Naive thymus-derived CD8-positive, alpha-beta T cell (primary cell): ENCODE measurements at regions not wholly inside any gene's neighbourhood (a gene's known extent, or its start where the extent isn't known, plus 50 kb on each side); places are given as distances from the start of the nearest gene placed in this dataset.
A peak's percentile ranks its signal among the peaks of the same experiment; 100 is the strongest.

Source experiments
- ATAC-seq, 2 donors: fragments of 150-1000 bp; cut with Tn5 transposase in 1 of 2; sonication (Bioruptor Pico), chemical (Tn5 transposase) in 1 of 2; 1 replicate in 1 of 2; 2 replicates in 1 of 2; pipeline ENCODE4 v1.10.0; 2021; ENCODE audit warnings: mild to moderate bottlenecking in 2 of 2, moderate library complexity in 2 of 2
- POLR2A ChIA-PET: fragments of 350-600 bp; sonication (Branson Sonifier 250); formaldehyde crosslinking; loops from one replicate; lab custom pipeline; 2021; ENCODE audit warnings: antibody characterized with exemption; lab: Charles Lee
- DNase-seq, 10 donors: peaks; one replicate each; pipeline versions ENCODE4 v3.0.0 to v3.0.0-alpha.2; 2020 to 2022
- H3K27ac Mint-ChIP-seq, 10 donors: one replicate each; pipeline ENCODE4 v1.8.0; 2020 to 2022; ENCODE audit warnings: mild to moderate bottlenecking in 10 of 10, mixed read lengths in 10 of 10, moderate library complexity in 4 of 10, inconsistent platforms in 1 of 10
- H3K27me3 Mint-ChIP-seq, 5 donors: one replicate each; pipeline ENCODE4 v1.8.0; 2021 to 2022; ENCODE audit warnings: mixed read lengths in 5 of 5
- H3K36me3 Mint-ChIP-seq, 3 donors: one replicate each; pipeline ENCODE4 v1.8.0; 2020 to 2022; ENCODE audit warnings: mixed read lengths in 3 of 3, mild to moderate bottlenecking in 2 of 3, inconsistent platforms in 1 of 3
- H3K4me1 Mint-ChIP-seq, 4 donors: one replicate each; pipeline ENCODE4 v1.8.0; 2021 to 2022; ENCODE audit warnings: mixed read lengths in 4 of 4
- H3K4me3 Mint-ChIP-seq, 10 donors: one replicate each; pipeline ENCODE4 v1.8.0; 2020 to 2022; ENCODE audit warnings: mild to moderate bottlenecking in 10 of 10, mixed read lengths in 10 of 10, moderate library complexity in 6 of 10, inconsistent platforms in 1 of 10
- H3K9me3 Mint-ChIP-seq, 9 donors: one replicate each; pipeline ENCODE4 v1.8.0; 2020 to 2022; ENCODE audit warnings: mixed read lengths in 9 of 9, mild to moderate bottlenecking in 3 of 9, inconsistent platforms in 1 of 9, moderate library complexity in 1 of 9

- no peak for DNase-seq
- peaks cover 0 to 30% (median 15%) of the 10 kb centered on the region in 4 donors for H3K4me1 Mint-ChIP-seq
- H3K27ac Mint-ChIP-seq = peak overlapping the region in 4 of 10 donors; percentile 43 to 83 (median 56)
- no peak overlapping the region for H3K4me3 Mint-ChIP-seq
- POLR2A ChIA-PET = interaction anchor here (0.6 kb wide), 1 partner anchor 194 kb away, joined by 6 read pairs; no protein-coding TSS in a partner anchor
- no peak for ATAC-seq
- H3K27me3 Mint-ChIP-seq = no peaks in the 10 kb centered on the region
- no peaks in the 10 kb centered on the region for H3K9me3 Mint-ChIP-seq
- peaks cover 0 to 38% (median 3%) of the 10 kb centered on the region in 3 donors for H3K36me3 Mint-ChIP-seq
These were observed 125.8 kb downstream of the NCOR2 start for GRCh38 chr12:124441443-124442194.

GRCh38 chr12:124440841-124441381, 126.5 kb downstream of the NCOR2 start:
- POLR2A ChIA-PET = interaction anchor here (0.6 kb wide), 1 partner anchor 194 kb away, joined by 6 read pairs; no protein-coding TSS in a partner anchor
- Mint-ChIP-seq H3K4me1 (peaks cover 0 to 25% (median 16%) of the 10 kb centered on the region in 4 donors), H3K27me3 (no peaks in the 10 kb centered on the region)

GRCh38 chr12:124440031-124440626, 127.3 kb downstream of the NCOR2 start:
- ATAC-seq (no peak), DNase-seq (no peak)
- Mint-ChIP-seq H3K4me1 (peaks cover 0 to 23% (median 18%) of the 10 kb centered on the region in 4 donors), H3K27me3 (no peaks in the 10 kb centered on the region), H3K4me3 (no peak overlapping the region), H3K27ac (peak overlapping the region in 5 of 10 donors; percentile 32 to 68 (median 45)), H3K9me3 (no peaks in the 10 kb centered on the region), H3K36me3 (peaks cover 0 to 43% (median 3%) of the 10 kb centered on the region in 3 donors)
- POLR2A ChIA-PET = no interaction called here

More at GRCh38 chr12:124440841-124441381, 126.5 kb downstream of the NCOR2 start:
- Mint-ChIP-seq H3K36me3 (peaks cover 0 to 41% (median 3%) of the 10 kb centered on the region in 3 donors), H3K4me3 (no peak overlapping the region), H3K27ac (peak overlapping the region in 5 of 10 donors; percentile 45 to 69 (median 65)), H3K9me3 (no peaks in the 10 kb centered on the region)
- DNase-seq = no peak
- no peak for ATAC-seq

GRCh38 chr12:124438437-124439056, 128.9 kb downstream of the NCOR2 start:
- no peak for ATAC-seq
- H3K4me3 Mint-ChIP-seq = no peak overlapping the region
- POLR2A ChIA-PET = no interaction called here
- H3K36me3 Mint-ChIP-seq = peaks cover 0 to 34% (median 3%) of the 10 kb centered on the region in 3 donors
- DNase-seq = no peak
- H3K4me1 Mint-ChIP-seq = peaks cover 0 to 15% (median 9%) of the 10 kb centered on the region in 4 donors
- peak overlapping the region in 3 of 10 donors; percentile 12 to 46 (median 41) for H3K27ac Mint-ChIP-seq
- H3K27me3 Mint-ChIP-seq = no peaks in the 10 kb centered on the region
- H3K9me3 Mint-ChIP-seq = no peaks in the 10 kb centered on the region

- peak overlapping the region in 8 of 10 donors; percentile 12 to 87 (median 46) for H3K27ac Mint-ChIP-seq
- H3K9me3 Mint-ChIP-seq = no peaks in the 10 kb centered on the region
- no peak overlapping the region for H3K4me3 Mint-ChIP-seq
- no peak for ATAC-seq
- H3K36me3 Mint-ChIP-seq = peaks cover 0 to 32% (median 3%) of the 10 kb centered on the region in 3 donors
- H3K27me3 Mint-ChIP-seq = no peaks in the 10 kb centered on the region
- DNase-seq = no peak
- POLR2A ChIA-PET = no interaction called here
- peaks cover 0 to 15% (median 9%) of the 10 kb centered on the region in 4 donors for H3K4me1 Mint-ChIP-seq
These were observed 129.6 kb downstream of the NCOR2 start for GRCh38 chr12:124437617-124438436.

- POLR2A ChIA-PET = no interaction called here
- Mint-ChIP-seq H3K4me3 (no peak overlapping the region), H3K9me3 (no peaks in the 10 kb centered on the region), H3K27ac (peak overlapping the region in 1 of 10 donors; percentile 55), H3K36me3 (peaks cover 0 to 25% (median 0%) of the 10 kb centered on the region in 3 donors), H3K4me1 (peaks cover 5 to 9% (median 8%) of the 10 kb centered on the region in 4 donors), H3K27me3 (no peaks in the 10 kb centered on the region)
- ATAC-seq (no peak), DNase-seq (no peak)
These were observed 130.3 kb downstream of the NCOR2 start for GRCh38 chr12:124437121-124437520.

GRCh38 chr12:124436366-124436765, 131.0 kb downstream of the NCOR2 start:
- POLR2A ChIA-PET = no interaction called here
- Mint-ChIP-seq H3K4me3 (no peak overlapping the region), H3K4me1 (peaks cover 9 to 14% (median 11%) of the 10 kb centered on the region in 4 donors), H3K27ac (peak overlapping the region in 4 of 10 donors; percentile 11 to 66 (median 38)), H3K9me3 (no peaks in the 10 kb centered on the region), H3K27me3 (no peaks in the 10 kb centered on the region), H3K36me3 (peaks cover 0 to 21% (median 0%) of the 10 kb centered on the region in 3 donors)
- no peak for DNase-seq
- no peak for ATAC-seq

- DNase-seq (no peak), ATAC-seq (no peak)
- Mint-ChIP-seq H3K9me3 (no peaks in the 10 kb centered on the region), H3K27me3 (no peaks in the 10 kb centered on the region), H3K27ac (peak overlapping the region in 3 of 10 donors; percentile 66 to 79 (median 76)), H3K36me3 (peaks cover 0 to 22% (median 0%) of the 10 kb centered on the region in 3 donors), H3K4me1 (peaks cover 9 to 17% (median 13%) of the 10 kb centered on the region in 4 donors), H3K4me3 (no peak overlapping the region)
- POLR2A ChIA-PET = no interaction called here
These were observed 131.5 kb downstream of the NCOR2 start for GRCh38 chr12:124435806-124436345.

GRCh38 chr12:124434951-124435805, 132.2 kb downstream of the NCOR2 start:
- DNase-seq = no peak
- H3K27ac Mint-ChIP-seq = peak overlapping the region in 6 of 10 donors; percentile 35 to 79 (median 60)

GRCh38 chr12:124434354-124434753, 133.1 kb downstream of the NCOR2 start:
- no peaks in the 10 kb centered on the region for H3K27me3 Mint-ChIP-seq

More at GRCh38 chr12:124434951-124435805, 132.2 kb downstream of the NCOR2 start:
- POLR2A ChIA-PET = no interaction called here
- H3K9me3 Mint-ChIP-seq = no peaks in the 10 kb centered on the region
- H3K4me3 Mint-ChIP-seq = no peak overlapping the region
- no peak for ATAC-seq
- peaks cover 4 to 21% (median 12%) of the 10 kb centered on the region in 4 donors for H3K4me1 Mint-ChIP-seq
- H3K36me3 Mint-ChIP-seq = peaks cover 0 to 28% (median 0%) of the 10 kb centered on the region in 3 donors
- H3K27me3 Mint-ChIP-seq = no peaks in the 10 kb centered on the region

GRCh38 chr12:124433879-124434278, 133.5 kb downstream of the NCOR2 start:
- H3K4me1 Mint-ChIP-seq = peaks cover 4 to 21% (median 12%) of the 10 kb centered on the region in 4 donors
- peaks cover 0 to 32% (median 0%) of the 10 kb centered on the region in 3 donors for H3K36me3 Mint-ChIP-seq
- ATAC-seq = no peak
- POLR2A ChIA-PET = no interaction called here
- H3K4me3 Mint-ChIP-seq = no peak overlapping the region
- no peaks in the 10 kb centered on the region for H3K9me3 Mint-ChIP-seq
- H3K27me3 Mint-ChIP-seq = no peaks in the 10 kb centered on the region
- peak overlapping the region in 1 of 10 donors; percentile 21 for H3K27ac Mint-ChIP-seq
- no peak for DNase-seq

More at GRCh38 chr12:124434354-124434753, 133.1 kb downstream of the NCOR2 start:
- peaks cover 0 to 32% (median 0%) of the 10 kb centered on the region in 3 donors for H3K36me3 Mint-ChIP-seq
- peak overlapping the region in 4 of 10 donors; percentile 20 to 51 (median 22) for H3K27ac Mint-ChIP-seq
- DNase-seq (no peak), ATAC-seq (no peak)
- H3K9me3 Mint-ChIP-seq = no peaks in the 10 kb centered on the region
- POLR2A ChIA-PET = no interaction called here
- H3K4me1 Mint-ChIP-seq = peaks cover 4 to 21% (median 12%) of the 10 kb centered on the region in 4 donors
- H3K4me3 Mint-ChIP-seq = no peak overlapping the region
